Vagina (tissue), 2 donors: ENCODE measurements at regions not wholly inside any gene's neighbourhood (a gene's known extent, or its start where the extent isn't known, plus 50 kb on each side); places are given as distances from the start of the nearest gene placed in this dataset.

ENCODE experiments used
- DNase-seq, 2 donors: peaks; one replicate each; pipeline ENCODE4 v3.0.0-alpha.2; 2017; ENCODE audit errors: extremely low spot score in 2 of 2
- H3K27ac ChIP-seq: fragments of 200-600 bp; sonication (generic); one replicate; pipeline ENCODE4 v1.5.1; 2019
- H3K27me3 ChIP-seq: fragments of 200-600 bp; sonication (generic); one replicate; pipeline ENCODE4 v1.5.1; 2019
- H3K36me3 ChIP-seq, 2 donors: fragments of 200-600 bp; sonication (generic); one replicate each; pipeline ENCODE4 v1.5.1; 2017 to 2019
- H3K4me1 ChIP-seq: fragments of 200-600 bp; sonication (generic); one replicate; pipeline ENCODE4 v1.5.1; 2019
- H3K4me3 ChIP-seq, 2 donors: fragments of 200-600 bp; sonication (generic); 1 replicate in 1 of 2; 2 replicates in 1 of 2; pipeline ENCODE4 v1.5.1; 2016 to 2019
- H3K9me3 ChIP-seq: fragments of 200-600 bp; sonication (generic); one replicate; pipeline ENCODE4 v1.5.1; 2019
- CTCF ChIP-seq, 3 experiments: fragments of 450-650 bp in 2 of 3; fragments of 200-600 bp in 1 of 3; sonication (generic) in 1 of 3; IDR thresholded peaks; one replicate each; pipeline ENCODE4 v1.5.1; 2017 to 2019; ENCODE audit warnings: antibody characterized with exemption in 3 of 3, mild to moderate bottlenecking in 2 of 3, moderate library complexity in 2 of 3
- POLR2A ChIP-seq, 2 donors: fragments of 450-650 bp; IDR thresholded peaks; one replicate each; pipeline ENCODE4 v1.6.1; 2017; ENCODE audit warnings: antibody characterized with exemption in 2 of 2, mild to moderate bottlenecking in 2 of 2, moderate library complexity in 2 of 2
- POLR2AphosphoS5 ChIP-seq, 2 donors: sonication (generic); formaldehyde crosslinking; IDR thresholded peaks; one replicate each; pipeline ENCODE4 v1.9.0; 2017; ENCODE audit warnings: antibody characterized with exemption in 2 of 2, mild to moderate bottlenecking in 2 of 2, low read depth in 1 of 2; ENCODE audit not compliant: insufficient read depth in 1 of 2
- intact Hi-C: fragments of 100-400 bp; cut with DNase I; formaldehyde crosslinking; loops from one replicate; pipeline ENCODE4 v1.15.1; 2023

DNA sequence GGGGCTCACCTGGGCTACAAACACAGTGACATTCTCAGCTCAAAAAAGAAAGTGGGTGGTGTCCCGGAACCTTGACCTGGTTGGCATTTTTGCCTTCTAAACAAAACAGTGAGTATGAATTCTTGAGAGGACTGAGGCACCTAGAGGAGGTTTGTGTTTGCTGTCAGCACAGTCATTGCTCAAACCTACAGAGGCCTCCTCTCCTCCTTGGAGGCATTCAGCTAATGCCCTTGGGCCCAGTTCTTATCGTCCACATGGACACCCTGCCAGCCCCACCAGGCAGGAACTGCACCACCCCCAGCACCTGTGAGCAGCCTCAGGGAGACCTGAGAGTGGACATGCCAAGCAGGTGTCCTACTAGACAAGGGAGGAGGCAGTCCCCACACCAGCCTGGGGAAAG is 156.7 kb downstream of the SYK start:
- no peak for DNase-seq
- Histone ChIP-seq H3K9me3 (no peaks in the 10 kb centered on the region), H3K4me3 (no peak overlapping the region), H3K27ac (no peak overlapping the region), H3K36me3 (no peaks in the 10 kb centered on the region), H3K27me3 (no peaks in the 10 kb centered on the region), H3K4me1 (peaks cover 11% of the 10 kb centered on the region)
- TF ChIP-seq POLR2AphosphoS5 (IDR thresholded peaks at IDR 0.05; ENCODE audit: insufficient read depth in 1 of 2, low read depth in 1 of 2): no peak
- no peak for TF ChIP-seq CTCF (IDR thresholded peaks at IDR 0.05)
- no peak for TF ChIP-seq POLR2A (IDR thresholded peaks at IDR 0.05)
- intact Hi-C loops: loop anchor here (10.0 kb wide), 1 partner anchor 494 kb away; no protein-coding TSS in a partner anchor

DNA sequence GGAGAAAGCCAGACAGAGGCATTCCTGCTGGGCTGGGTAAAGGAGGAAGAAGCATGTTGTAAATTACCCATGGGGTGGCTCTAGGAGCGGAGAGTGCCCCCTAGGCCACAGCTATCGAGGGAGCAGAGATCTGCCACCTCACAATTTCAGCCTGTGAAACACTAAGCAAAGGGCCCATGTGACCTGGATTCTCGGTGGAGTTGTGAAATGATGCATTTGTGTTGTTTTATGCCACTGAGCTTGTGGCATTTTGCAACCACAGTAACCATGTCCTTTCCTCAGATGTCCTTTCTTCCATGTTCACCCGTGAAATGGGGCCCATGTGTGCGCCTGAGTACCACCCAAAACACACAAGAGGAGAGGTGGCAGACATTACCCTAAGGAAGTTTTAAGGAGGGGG is 159.3 kb downstream of the SYK start:
- H3K4me3 ChIP-seq: no peak overlapping the region
- H3K36me3 ChIP-seq: no peaks in the 10 kb centered on the region
- intact Hi-C loops: no loop called here
- TF ChIP-seq CTCF (IDR thresholded peaks at IDR 0.05): no peak
- no peaks in the 10 kb centered on the region for H3K27me3 ChIP-seq
- H3K27ac ChIP-seq: peak overlapping the region; percentile 11
- no peak for DNase-seq
- H3K9me3 ChIP-seq: no peaks in the 10 kb centered on the region
- peaks cover 18% of the 10 kb centered on the region for H3K4me1 ChIP-seq

DNA sequence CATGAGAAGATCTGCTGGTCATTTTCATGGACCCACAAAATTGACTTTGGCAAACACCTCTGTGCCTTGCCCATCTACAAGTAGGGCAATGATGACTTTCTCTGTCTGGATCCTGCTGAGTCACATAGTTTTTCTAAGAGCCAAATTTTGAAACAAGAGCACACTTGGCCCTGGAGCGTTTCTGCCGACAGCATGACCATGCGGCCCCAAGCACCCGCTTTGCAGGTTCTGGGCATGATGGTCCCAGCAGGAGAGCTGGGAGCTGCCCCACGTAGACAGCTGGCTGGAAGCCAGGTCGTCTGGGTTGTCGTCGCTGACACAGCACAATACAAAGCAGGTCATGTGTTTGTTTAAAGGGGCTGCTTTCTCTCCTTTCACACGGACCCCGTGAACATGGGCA is 159.8 kb downstream of the SYK start:
- TF ChIP-seq POLR2AphosphoS5 (IDR thresholded peaks at IDR 0.05; ENCODE audit: insufficient read depth in 1 of 2, low read depth in 1 of 2) (no peak), POLR2A (IDR thresholded peaks at IDR 0.05) (no peak)
- no peaks in the 10 kb centered on the region for H3K27me3 ChIP-seq
- DNase-seq: no peak

GRCh38 chr9:90964101-90965020 is 162.7 kb downstream of the SYK start:
- no peak for TF ChIP-seq POLR2A (IDR thresholded peaks at IDR 0.05)
- no peak for TF ChIP-seq CTCF (IDR thresholded peaks at IDR 0.05)
- TF ChIP-seq POLR2AphosphoS5 (IDR thresholded peaks at IDR 0.05; ENCODE audit: insufficient read depth in 1 of 2, low read depth in 1 of 2): peak in 1 of 2 donors; percentile 32
- Histone ChIP-seq H3K4me1 (peaks cover 32% of the 10 kb centered on the region), H3K36me3 (no peaks in the 10 kb centered on the region), H3K27ac (peak overlapping the region; percentile 46), H3K9me3 (no peaks in the 10 kb centered on the region), H3K4me3 (peak overlapping the region; percentile 4 to 32), H3K27me3 (no peaks in the 10 kb centered on the region)
- no peak for DNase-seq
- intact Hi-C loops: no loop called here

More for the DNA sequence above, 159.8 kb downstream of the SYK start:
- intact Hi-C loops: no loop called here
- Histone ChIP-seq H3K9me3 (no peaks in the 10 kb centered on the region), H3K4me3 (no peak overlapping the region), H3K27ac (peak overlapping the region; percentile 11), H3K36me3 (no peaks in the 10 kb centered on the region), H3K4me1 (peaks cover 23% of the 10 kb centered on the region)

GRCh38 chr9:90965226-90966030 is 163.8 kb downstream of the SYK start:
- TF ChIP-seq CTCF (IDR thresholded peaks at IDR 0.05) (no peak), POLR2AphosphoS5 (IDR thresholded peaks at IDR 0.05; ENCODE audit: insufficient read depth in 1 of 2, low read depth in 1 of 2) (no peak), POLR2A (IDR thresholded peaks at IDR 0.05) (no peak)
- intact Hi-C loops: no loop called here
- no peaks in the 10 kb centered on the region for H3K9me3 ChIP-seq
- no peak for DNase-seq
- H3K27me3 ChIP-seq: no peaks in the 10 kb centered on the region
- H3K4me1 ChIP-seq: peaks cover 41% of the 10 kb centered on the region
- H3K36me3 ChIP-seq: no peaks in the 10 kb centered on the region
- peak overlapping the region; percentile 46 for H3K27ac ChIP-seq
- peak overlapping the region; percentile 4 to 32 for H3K4me3 ChIP-seq
